ENCODE measurements at regions not wholly inside any gene's neighbourhood (a gene's known extent, or its start where the extent isn't known, plus 50 kb on each side); places are given as distances from the start of the nearest gene placed in this dataset.

DNA sequence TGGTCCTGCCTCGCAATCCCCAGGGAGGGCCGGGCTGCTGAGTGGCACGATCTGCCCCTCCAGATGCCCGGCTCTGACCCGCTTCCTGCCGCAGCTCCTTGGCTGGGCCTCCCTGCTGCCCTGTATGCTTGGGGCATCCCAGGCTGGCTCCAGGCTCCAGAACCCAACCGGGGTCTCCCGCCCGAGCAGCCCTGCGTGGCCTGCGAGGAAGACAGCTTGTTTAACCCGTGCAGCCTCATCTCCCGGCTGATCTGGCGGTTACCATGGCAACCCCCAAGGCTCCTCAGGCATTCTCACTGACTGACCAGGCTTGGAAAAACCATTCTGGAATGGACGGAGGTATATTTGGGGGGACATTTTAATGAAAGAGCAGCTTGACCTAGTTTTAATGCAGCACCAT, 232.4 kb upstream of the MYO3A start:
- TF ChIP-seq, protein P1, sequence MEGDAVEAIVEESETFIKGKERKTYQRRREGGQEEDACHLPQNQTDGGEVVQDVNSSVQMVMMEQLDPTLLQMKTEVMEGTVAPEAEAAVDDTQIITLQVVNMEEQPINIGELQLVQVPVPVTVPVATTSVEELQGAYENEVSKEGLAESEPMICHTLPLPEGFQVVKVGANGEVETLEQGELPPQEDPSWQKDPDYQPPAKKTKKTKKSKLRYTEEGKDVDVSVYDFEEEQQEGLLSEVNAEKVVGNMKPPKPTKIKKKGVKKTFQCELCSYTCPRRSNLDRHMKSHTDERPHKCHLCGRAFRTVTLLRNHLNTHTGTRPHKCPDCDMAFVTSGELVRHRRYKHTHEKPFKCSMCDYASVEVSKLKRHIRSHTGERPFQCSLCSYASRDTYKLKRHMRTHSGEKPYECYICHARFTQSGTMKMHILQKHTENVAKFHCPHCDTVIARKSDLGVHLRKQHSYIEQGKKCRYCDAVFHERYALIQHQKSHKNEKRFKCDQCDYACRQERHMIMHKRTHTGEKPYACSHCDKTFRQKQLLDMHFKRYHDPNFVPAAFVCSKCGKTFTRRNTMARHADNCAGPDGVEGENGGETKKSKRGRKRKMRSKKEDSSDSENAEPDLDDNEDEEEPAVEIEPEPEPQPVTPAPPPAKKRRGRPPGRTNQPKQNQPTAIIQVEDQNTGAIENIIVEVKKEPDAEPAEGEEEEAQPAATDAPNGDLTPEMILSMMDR (IDR thresholded peaks at IDR 0.05; ENCODE audit: control extremely low read depth in 1 of 3, insufficient read depth in 1 of 3, low read depth in 1 of 3, low read length in 3 of 3), result no peak
- TF ChIP-seq, protein P2, sequence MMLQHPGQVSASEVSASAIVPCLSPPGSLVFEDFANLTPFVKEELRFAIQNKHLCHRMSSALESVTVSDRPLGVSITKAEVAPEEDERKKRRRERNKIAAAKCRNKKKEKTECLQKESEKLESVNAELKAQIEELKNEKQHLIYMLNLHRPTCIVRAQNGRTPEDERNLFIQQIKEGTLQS (IDR thresholded peaks at IDR 0.05; ENCODE audit: insufficient read depth, low read depth, low read length), result no peak
- no peak for TF ChIP-seq ZNF274 (IDR thresholded peaks at IDR 0.05; ENCODE audit: borderline replicate concordance, extremely low read depth, low read length)
- TF ChIP-seq CREB1 (IDR thresholded peaks at IDR 0.05), result no peak
- TF ChIP-seq POLR2A (IDR thresholded peaks at IDR 0.05; ENCODE audit: control extremely low read depth in 1 of 2, low read depth in 2 of 2, low read length in 2 of 2), result no peak
- TF ChIP-seq RFX5 (IDR thresholded peaks at IDR 0.05; ENCODE audit: borderline replicate concordance, low read depth, low read length), result no peak
- no peak for TF ChIP-seq BCL11A (IDR thresholded peaks at IDR 0.05; ENCODE audit: low read depth in 2 of 2, low read length in 2 of 2)
- no peak for TF ChIP-seq SIX5 (IDR thresholded peaks at IDR 0.05; ENCODE audit: low read depth, low read length)
- no peak for TF ChIP-seq KDM1A (IDR thresholded peaks at IDR 0.05; ENCODE audit: borderline replicate concordance, low read length)
- no peak for TF ChIP-seq TBP (IDR thresholded peaks at IDR 0.05; ENCODE audit: low read depth, low read length)
